Natural killer cell (primary cell): ENCODE measurements at regions not wholly inside any gene's neighbourhood (a gene's known extent, or its start where the extent isn't known, plus 50 kb on each side); places are given as distances from the start of the nearest gene placed in this dataset.

Source experiments
- ATAC-seq, 3 donors: fragments of 150-1000 bp in 2 of 3; fragments of 200-7000 bp in 1 of 3; cut with Tn5 transposase; 1 replicate in 1 of 3; 2 replicates in 2 of 3; pipeline ENCODE4 v1.10.0; 2021; ENCODE audit warnings: mild to moderate bottlenecking in 2 of 3, moderate library complexity in 2 of 3
- DNase-seq, 2 donors: peaks; one replicate each; pipeline versions ENCODE4 v3.0.0 to v3.0.0-alpha.2; 2013 to 2021; ENCODE audit warnings: mixed read lengths in 1 of 2
- H3K27ac ChIP-seq: one replicate; pipeline ENCODE4 v1.5.1; 2013; ENCODE audit warnings: mild to moderate bottlenecking, low read length
- H3K27me3 ChIP-seq: one replicate; pipeline ENCODE4 v1.6.1; 2013; ENCODE audit warnings: low read length; ENCODE audit not compliant: control insufficient read depth, insufficient read depth
- H3K36me3 ChIP-seq: one replicate; pipeline ENCODE4 v1.6.1; 2013; ENCODE audit warnings: low read length; ENCODE audit not compliant: control insufficient read depth, insufficient read depth
- H3K4me1 ChIP-seq: one replicate; pipeline ENCODE4 v1.6.1; 2013; ENCODE audit warnings: low read length; ENCODE audit not compliant: control insufficient read depth, insufficient read depth
- H3K4me3 ChIP-seq: one replicate; pipeline ENCODE4 v1.5.1; 2013; ENCODE audit warnings: low read length
- H3K9me3 ChIP-seq: one replicate; pipeline ENCODE4 v1.6.1; 2013; ENCODE audit warnings: low read length; ENCODE audit not compliant: control insufficient read depth, insufficient read depth
- H3K27ac Mint-ChIP-seq, 2 donors: one replicate each; pipeline ENCODE4 v1.8.0; 2022; ENCODE audit warnings: mild to moderate bottlenecking in 2 of 2, mixed read lengths in 2 of 2, moderate library complexity in 1 of 2
- H3K27me3 Mint-ChIP-seq, 2 donors: one replicate each; pipeline ENCODE4 v1.8.0; 2022; ENCODE audit warnings: low read depth in 2 of 2, mixed read lengths in 2 of 2
- H3K36me3 Mint-ChIP-seq: one replicate; pipeline ENCODE4 v1.8.0; 2022; ENCODE audit warnings: mixed read lengths
- H3K4me1 Mint-ChIP-seq, 2 donors: one replicate each; pipeline ENCODE4 v1.8.0; 2022; ENCODE audit warnings: mixed read lengths in 2 of 2
- H3K4me3 Mint-ChIP-seq: one replicate; pipeline ENCODE4 v1.8.0; 2022; ENCODE audit warnings: mild to moderate bottlenecking, moderate library complexity, mixed read lengths
- H3K9me3 Mint-ChIP-seq, 2 donors: one replicate each; pipeline ENCODE4 v1.8.0; 2022; ENCODE audit warnings: mixed read lengths in 2 of 2
- CTCF ChIP-seq: fragments of 200-600 bp; IDR thresholded peaks from one replicate; pipeline ENCODE4 v1.8.0; 2022; ENCODE audit warnings: antibody characterized with exemption
- WGBS: methylation state at CpG from one replicate; pipeline ENCODE4 v1.1.7; 2013; ENCODE audit warnings: missing lambda C conversion rate; ENCODE audit not compliant: insufficient coverage; 5-methylcytosine and 5-hydroxymethylcytosine counted together
- intact Hi-C: fragments of 100-400 bp; cut with micrococcal nuclease; formaldehyde crosslinking; loops from one replicate; pipeline ENCODE4 v1.14.2; 2022

GRCh38 chr13:48156466-48156865 is 61.6 kb upstream of the MED4 start:
- peak overlapping the region; percentile 95 to 97 for H3K27ac Mint-ChIP-seq

DNA sequence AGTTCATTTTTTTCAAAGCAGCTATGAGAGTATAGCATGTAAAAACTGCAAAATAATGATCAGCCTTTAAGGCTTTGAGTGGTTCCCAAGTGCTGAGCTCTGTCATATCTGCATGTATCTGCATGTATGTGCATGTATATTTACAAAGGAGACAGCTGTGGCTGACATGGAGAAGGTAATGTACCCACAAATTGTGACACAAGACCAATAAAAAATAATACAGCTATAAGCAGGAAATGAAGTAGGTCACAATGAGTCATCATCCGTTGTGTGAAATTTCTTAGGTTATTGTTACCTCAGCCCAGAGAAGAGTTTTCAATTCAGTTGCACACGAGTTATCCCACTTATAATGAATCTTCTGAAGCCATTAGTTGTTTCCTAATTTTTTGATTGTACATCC is 60.9 kb upstream of the MED4 start:
- peak overlapping the region; percentile 74 for H3K27ac ChIP-seq
- intact Hi-C loops, result loop anchor here (2.0 to 10.0 kb wide), 3 partner anchors 79 to 246 kb away; partner anchors contain the start of gene RB1
- Mint-ChIP-seq H3K27ac (peak overlapping the region; percentile 95 to 97), H3K9me3 (peaks cover 0 to 3% of the 10 kb centered on the region in 2 donors), H3K27me3 (no peaks in the 10 kb centered on the region), H3K4me1 (peaks cover 55 to 62% of the 10 kb centered on the region in 2 donors), H3K36me3 (no peaks in the 10 kb centered on the region), H3K4me3 (peak overlapping the region; percentile 86)
- H3K9me3 ChIP-seq, result no peaks in the 10 kb centered on the region
- no peaks in the 10 kb centered on the region for H3K36me3 ChIP-seq
- peaks cover 39% of the 10 kb centered on the region for H3K4me1 ChIP-seq
- ATAC-seq, result peak; percentile 88 to 94 (median 93)
- peak in 1 of 2 donors; percentile 86 for DNase-seq
- 0% methylated on average over 1 of the region's 2 CpGs for WGBS
- H3K4me3 ChIP-seq, result no peak overlapping the region
- no peaks in the 10 kb centered on the region for H3K27me3 ChIP-seq
- no peak for TF ChIP-seq CTCF

More at GRCh38 chr13:48156466-48156865, 61.6 kb upstream of the MED4 start:
- H3K9me3 ChIP-seq, result no peaks in the 10 kb centered on the region
- Mint-ChIP-seq H3K27me3 (no peaks in the 10 kb centered on the region), H3K36me3 (no peaks in the 10 kb centered on the region), H3K9me3 (peaks cover 0 to 3% of the 10 kb centered on the region in 2 donors), H3K4me3 (peak overlapping the region; percentile 86), H3K4me1 (peaks cover 57 to 63% of the 10 kb centered on the region in 2 donors)
- H3K27ac ChIP-seq, result peak overlapping the region; percentile 74
- peaks cover 40% of the 10 kb centered on the region for H3K4me1 ChIP-seq
- intact Hi-C loops, result loop anchor here (5.0 to 10.0 kb wide), 2 partner anchors 148 to 246 kb away; partner anchors contain the start of gene RB1
- ATAC-seq, result peak in 2 of 3 donors; percentile 15 to 40
- no peaks in the 10 kb centered on the region for H3K27me3 ChIP-seq
- WGBS, result 52% methylated on average over 6 of the region's 6 CpGs
- no peak overlapping the region for H3K4me3 ChIP-seq
- peak; percentile 24 to 87 for DNase-seq
- no peak for TF ChIP-seq CTCF
- H3K36me3 ChIP-seq, result no peaks in the 10 kb centered on the region

DNA sequence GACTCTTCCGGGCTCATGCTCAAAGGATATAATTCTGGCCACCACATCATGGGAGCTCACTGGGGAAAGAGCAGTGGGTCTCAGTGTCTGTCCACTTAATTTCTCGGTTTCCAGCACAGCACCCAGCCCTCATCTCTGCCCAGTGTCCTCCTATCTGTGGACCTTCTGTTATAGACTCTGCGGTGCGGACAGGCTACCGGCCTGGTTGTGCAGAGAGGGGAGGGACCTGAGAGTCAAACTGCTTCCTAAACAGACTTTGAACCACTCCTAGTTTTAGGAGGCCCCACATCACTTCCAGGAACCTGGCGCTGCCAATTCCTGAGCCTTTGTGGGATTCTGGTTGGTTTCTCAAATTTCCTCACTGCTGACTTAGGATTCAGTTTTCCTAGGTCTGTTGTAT is 59.8 kb upstream of the MED4 start:
- Histone ChIP-seq H3K36me3 (no peaks in the 10 kb centered on the region), H3K9me3 (peaks cover 4% of the 10 kb centered on the region), H3K27ac (peak overlapping the region; percentile 70), H3K4me3 (no peak overlapping the region), H3K4me1 (peaks cover 43% of the 10 kb centered on the region), H3K27me3 (no peaks in the 10 kb centered on the region)
- intact Hi-C loops, result loop anchor here (2.0 to 10.0 kb wide), 3 partner anchors 80 to 248 kb away; partner anchors contain the start of gene RB1
- no peak for DNase-seq
- 97% methylated on average over 6 of the region's 6 CpGs for WGBS
- Mint-ChIP-seq H3K4me3 (peak overlapping the region; percentile 31), H3K4me1 (peaks cover 55 to 58% of the 10 kb centered on the region in 2 donors), H3K36me3 (no peaks in the 10 kb centered on the region), H3K27me3 (no peaks in the 10 kb centered on the region), H3K27ac (peak overlapping the region; percentile 95 to 97), H3K9me3 (peaks cover 0 to 3% of the 10 kb centered on the region in 2 donors)
- no peak for ATAC-seq
- TF ChIP-seq CTCF, result no peak

DNA sequence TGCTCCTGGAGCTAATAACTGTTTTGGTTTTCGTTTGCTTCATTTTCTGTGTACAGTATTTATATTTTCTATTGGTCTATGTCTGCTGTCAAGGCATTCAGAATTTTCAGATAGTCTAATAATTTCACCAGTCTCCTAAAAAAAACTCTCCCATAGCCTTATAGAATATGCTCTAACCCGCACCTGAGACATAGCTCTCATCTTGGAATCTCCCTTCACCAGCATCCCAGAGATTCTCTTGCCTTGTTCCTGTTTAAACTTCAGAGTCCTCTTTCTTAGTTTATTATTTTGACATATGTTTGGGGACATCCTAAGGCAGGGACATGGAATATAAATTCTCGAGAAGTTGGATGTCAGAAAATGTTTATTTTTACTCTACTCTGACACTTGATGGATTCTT is 58.3 kb upstream of the MED4 start:
- Mint-ChIP-seq H3K4me1 (peaks cover 54 to 59% of the 10 kb centered on the region in 2 donors), H3K4me3 (peak overlapping the region; percentile 54)
- 100% methylated on average over 1 of the region's 3 CpGs for WGBS

More for the DNA sequence above, 58.3 kb upstream of the MED4 start:
- DNase-seq (no peak), ATAC-seq (no peak)
- no peak for TF ChIP-seq CTCF
- no peaks in the 10 kb centered on the region for H3K36me3 ChIP-seq
- H3K27ac ChIP-seq, result no peak overlapping the region
- no peaks in the 10 kb centered on the region for H3K27me3 ChIP-seq
- peaks cover 4% of the 10 kb centered on the region for H3K9me3 ChIP-seq
- Mint-ChIP-seq H3K27ac (peak overlapping the region; percentile 72 to 95), H3K27me3 (no peaks in the 10 kb centered on the region), H3K36me3 (no peaks in the 10 kb centered on the region), H3K9me3 (peaks cover 0 to 3% of the 10 kb centered on the region in 2 donors)
- no peak overlapping the region for H3K4me3 ChIP-seq
- H3K4me1 ChIP-seq, result peaks cover 37% of the 10 kb centered on the region
- intact Hi-C loops, result loop anchor here (10.0 kb wide), 1 partner anchor 152 kb away; the partner anchor contains the start of gene RB1
